H1 (cell line): ENCODE measurements at regions not wholly inside any gene's neighbourhood (a gene's known extent, or its start where the extent isn't known, plus 50 kb on each side); places are given as distances from the start of the nearest gene placed in this dataset.

Experiments used
- CTCF ChIA-PET: fragments of 300-600 bp; sonication (Branson Sonifier 250); formaldehyde crosslinking; loops from one replicate; lab custom pipeline; 2021; ENCODE audit not compliant: partially characterized antibody; lab: Charles Lee
- POLR2A ChIA-PET: fragments of 300-600 bp; sonication (Branson Sonifier 250); formaldehyde crosslinking; loops from one replicate; lab custom pipeline; 2021; ENCODE audit warnings: inconsistent platforms; ENCODE audit not compliant: partially characterized antibody; lab: Charles Lee
- DNase-seq, 2 experiments: peaks; one replicate each; pipeline versions ENCODE4 v3.0.0 to v3.0.0-alpha.2; 2010 to 2022; ENCODE audit warnings: low spot score in 2 of 2, low read depth in 1 of 2, mixed read lengths in 1 of 2
- FAIRE-seq: peaks from 2 replicates; lab custom pipeline; 2011; peaks lifted over from hg19 to GRCh38; lab: Jason Lieb, UNC
- H2AFZ ChIP-seq: 2 replicates; pipeline ENCODE4 v1.8.1; 2012; ENCODE audit warnings: low read length, inconsistent platforms
- H2AK5ac ChIP-seq: 2 replicates; pipeline ENCODE4 v1.6.1; 2013; ENCODE audit warnings: low read depth, low read length
- H2BK120ac ChIP-seq: replicated peaks from 2 replicates; pipeline ENCODE3; 2013; ENCODE audit warnings: low read depth, low read length, inconsistent platforms
- H2BK12ac ChIP-seq: 2 replicates; pipeline ENCODE4 v1.6.1; 2013; ENCODE audit warnings: low read depth, low read length
- H2BK15ac ChIP-seq: 2 replicates; pipeline ENCODE4 v1.6.1; 2013; ENCODE audit warnings: low read length
- H2BK20ac ChIP-seq: 2 replicates; pipeline ENCODE4 v1.6.1; 2013; ENCODE audit warnings: low read length
- H2BK5ac ChIP-seq: 2 replicates; pipeline ENCODE4 v1.6.1; 2013; ENCODE audit warnings: low read depth, low read length
- H3K14ac ChIP-seq: 2 replicates; pipeline ENCODE4 v1.6.1; 2013; ENCODE audit warnings: inconsistent platforms; ENCODE audit not compliant: insufficient read length
- H3K18ac ChIP-seq: 2 replicates; pipeline ENCODE4 v1.6.1; 2013; ENCODE audit warnings: low read length; ENCODE audit errors: extremely low read depth
- H3K23ac ChIP-seq: 2 replicates; pipeline ENCODE4 v1.6.1; 2013; ENCODE audit warnings: inconsistent platforms; ENCODE audit not compliant: insufficient read length
- H3K23me2 ChIP-seq: 2 replicates; pipeline ENCODE4 v1.6.1; 2013; ENCODE audit warnings: low read depth, low read length
- H3K27ac ChIP-seq: 2 replicates; pipeline ENCODE4 v1.6.1; 2011; ENCODE audit warnings: low read depth, low read length, inconsistent platforms
- H3K27me3 ChIP-seq, 4 experiments: replicated peaks in 1 of 4; 1 replicate in 1 of 4; 2 replicates in 3 of 4; pipeline versions ENCODE4 v1.6.1 to v1.8.1; 2011 to 2013; ENCODE audit warnings: low read length in 3 of 4, mild to moderate bottlenecking in 3 of 4, inconsistent platforms in 2 of 4, mixed read lengths in 2 of 4, moderate library complexity in 1 of 4; ENCODE audit not compliant: control insufficient read depth in 3 of 4, insufficient read depth in 3 of 4; ENCODE audit errors: extremely low read depth in 1 of 4
- H3K36me3 ChIP-seq, 4 experiments: 2 replicates each; pipeline versions ENCODE4 v1.6.1 to v1.8.1; 2011 to 2013; ENCODE audit warnings: mild to moderate bottlenecking in 4 of 4, low read length in 3 of 4, moderate library complexity in 2 of 4, control low read depth in 1 of 4, inconsistent platforms in 1 of 4; ENCODE audit not compliant: insufficient read depth in 4 of 4, control insufficient read depth in 2 of 4
- H3K4ac ChIP-seq: replicated peaks from 2 replicates; pipeline ENCODE3; 2013; ENCODE audit warnings: low read length, low read depth, mixed read lengths, inconsistent platforms; ENCODE audit not compliant: insufficient read length
- H3K4me1 ChIP-seq, 4 experiments: replicated peaks in 1 of 4; 1 replicate in 1 of 4; 2 replicates in 3 of 4; pipeline versions ENCODE4 v1.6.1 to v1.8.1; 2011 to 2013; ENCODE audit warnings: low read length in 3 of 4, inconsistent platforms in 2 of 4, mixed read lengths in 1 of 4; ENCODE audit not compliant: insufficient read depth in 4 of 4, control insufficient read depth in 3 of 4
- H3K4me2 ChIP-seq, 2 experiments: 2 replicates each; pipeline versions ENCODE4 v1.6.1 to v1.8.1; 2011 to 2013; ENCODE audit warnings: low read depth in 2 of 2, low read length in 2 of 2, control low read depth in 1 of 2, inconsistent platforms in 1 of 2, mild to moderate bottlenecking in 1 of 2; ENCODE audit not compliant: insufficient read depth in 1 of 2
- H3K4me3 ChIP-seq, 4 experiments: fragments of 200-600, 300-600 bp in 1 of 4; sonication (generic), shearing (Covaris generic), sonication (Bioruptor Twin) in 1 of 4; 2 replicates each; pipeline versions ENCODE4 v1.5.1 to v1.8.1; 2011 to 2016; ENCODE audit warnings: low read length in 4 of 4, low read depth in 3 of 4, control low read depth in 2 of 4, inconsistent platforms in 2 of 4, mild to moderate bottlenecking in 2 of 4, mixed read lengths in 1 of 4, moderate library complexity in 1 of 4; ENCODE audit not compliant: insufficient read depth in 2 of 4; ENCODE audit errors: extremely low read depth in 1 of 4
- H3K56ac ChIP-seq: replicated peaks from 2 replicates; pipeline ENCODE3; 2013; ENCODE audit warnings: low read depth, mild to moderate bottlenecking, mixed read lengths, low read length, inconsistent platforms; ENCODE audit not compliant: insufficient read length
- H3K79me1 ChIP-seq: 2 replicates; pipeline ENCODE4 v1.6.1; 2013; ENCODE audit warnings: low read depth, low read length, control low read depth
- H3K79me2 ChIP-seq, 2 experiments: 2 replicates each; pipeline versions ENCODE4 v1.6.1 to v1.8.1; 2012 to 2013; ENCODE audit warnings: low read length in 2 of 2, mild to moderate bottlenecking in 2 of 2, inconsistent platforms in 1 of 2; ENCODE audit not compliant: insufficient read depth in 2 of 2, control insufficient read depth in 1 of 2
- H3K9ac ChIP-seq, 4 experiments: replicated peaks in 1 of 4; 1 replicate in 1 of 4; 2 replicates in 3 of 4; pipeline versions ENCODE4 v1.6.1 to v1.8.1; 2011 to 2013; ENCODE audit warnings: low read depth in 3 of 4, low read length in 3 of 4, control low read depth in 2 of 4, mild to moderate bottlenecking in 2 of 4, moderate library complexity in 2 of 4, inconsistent platforms in 1 of 4; ENCODE audit errors: extremely low read depth in 1 of 4
- H3K9me3 ChIP-seq, 2 experiments: 2 replicates each; pipeline versions ENCODE4 v1.6.1 to v1.8.1; 2012 to 2013; ENCODE audit warnings: mild to moderate bottlenecking in 2 of 2, moderate library complexity in 2 of 2, control low read depth in 1 of 2, inconsistent platforms in 1 of 2, low read depth in 1 of 2, low read length in 1 of 2, mixed read lengths in 1 of 2; ENCODE audit not compliant: insufficient read depth in 2 of 2
- H4K20me1 ChIP-seq, 2 experiments: replicated peaks in 1 of 2; 2 replicates each; pipeline versions ENCODE3 to v1.8.1; 2011 to 2013; ENCODE audit warnings: inconsistent platforms in 2 of 2, low read length in 2 of 2, mild to moderate bottlenecking in 1 of 2; ENCODE audit not compliant: insufficient read depth in 2 of 2, control insufficient read depth in 1 of 2
- H4K5ac ChIP-seq: 2 replicates; pipeline ENCODE4 v1.6.1; 2013; ENCODE audit warnings: low read length, low read depth, mixed read lengths, inconsistent platforms; ENCODE audit not compliant: insufficient read length
- H4K8ac ChIP-seq: 2 replicates; pipeline ENCODE4 v1.8.0; 2013; ENCODE audit warnings: mild to moderate bottlenecking, moderate library complexity, low read length, inconsistent platforms; ENCODE audit not compliant: insufficient read depth; ENCODE audit errors: extremely low read depth
- H4K91ac ChIP-seq: replicated peaks from 2 replicates; pipeline ENCODE3; 2013; ENCODE audit warnings: low read length, mixed read lengths, inconsistent platforms; ENCODE audit not compliant: insufficient read length
- CEBPB ChIP-seq: IDR thresholded peaks from 2 replicates; pipeline ENCODE4 v1.6.1; 2012; ENCODE audit warnings: low read depth, low read length
- MAFK ChIP-seq: IDR thresholded peaks from 2 replicates; pipeline ENCODE4 v1.6.1; 2012; ENCODE audit warnings: low read depth, mild to moderate bottlenecking, improper control_type of control experiment, low read length
- TCF12 ChIP-seq: IDR thresholded peaks from 2 replicates; pipeline ENCODE4 v1.6.1; 2011; ENCODE audit warnings: low read depth, mild to moderate bottlenecking, low read length
- WGBS, 2 experiments: shearing (Covaris generic) in 1 of 2; methylation state at CpG; one replicate each; pipeline versions ENCODE4 v1.1.6 to v1.1.7; 2013 to 2015; ENCODE audit warnings: low lambda C conversion rate in 2 of 2, mixed read lengths in 2 of 2, inconsistent platforms in 1 of 2, low coverage in 1 of 2, missing lambda C conversion rate in 1 of 2; ENCODE audit not compliant: insufficient replicate concordance in 2 of 2, insufficient coverage in 1 of 2, insufficient read length in 1 of 2; ENCODE audit errors: extremely low coverage in 1 of 2, missing lambda C conversion rate in 1 of 2; 5-methylcytosine and 5-hydroxymethylcytosine counted together
- TF ChIP-seq, protein P1 (sequence below): IDR thresholded peaks from 2 replicates; pipeline ENCODE4 v1.6.1; 2012; ENCODE audit warnings: inconsistent platforms

DNA sequence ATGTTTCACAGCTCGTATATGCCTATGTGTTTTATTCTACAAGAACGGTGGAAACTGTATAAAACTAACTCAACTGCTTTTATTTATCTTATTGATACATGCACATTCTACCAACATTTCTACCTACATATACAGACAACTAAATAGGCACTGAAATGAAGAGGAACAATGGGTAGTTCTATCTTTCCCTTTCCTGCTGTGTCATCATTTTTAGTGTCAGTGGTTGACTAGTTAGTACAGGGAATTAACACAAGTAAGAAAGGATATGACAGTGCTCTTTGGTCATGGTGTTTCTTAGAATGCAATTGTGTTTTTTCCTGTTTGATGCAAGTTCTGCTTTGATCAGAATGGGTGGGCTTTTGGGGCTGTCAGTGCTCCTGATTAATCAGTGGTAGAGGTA, 293.8 kb upstream of the CTSO start:
- H3K23me2 ChIP-seq, result no peaks in the 10 kb centered on the region
- DNase-seq (no peak), FAIRE-seq (no peak)
- H2BK12ac ChIP-seq, result no peak overlapping the region
- H3K18ac ChIP-seq, result no peak overlapping the region
- POLR2A ChIA-PET, result no interaction called here
- H2BK15ac ChIP-seq, result no peak overlapping the region
- no peak overlapping the region for H4K5ac ChIP-seq
- TF ChIP-seq CEBPB, result no peak
- no peak for TF ChIP-seq TCF12
- TF ChIP-seq MAFK, result peak; percentile 73; the same call in 1 of the 2 replicates
- TF ChIP-seq, protein P1, sequence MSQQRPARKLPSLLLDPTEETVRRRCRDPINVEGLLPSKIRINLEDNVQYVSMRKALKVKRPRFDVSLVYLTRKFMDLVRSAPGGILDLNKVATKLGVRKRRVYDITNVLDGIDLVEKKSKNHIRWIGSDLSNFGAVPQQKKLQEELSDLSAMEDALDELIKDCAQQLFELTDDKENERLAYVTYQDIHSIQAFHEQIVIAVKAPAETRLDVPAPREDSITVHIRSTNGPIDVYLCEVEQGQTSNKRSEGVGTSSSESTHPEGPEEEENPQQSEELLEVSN, result no peak
- TF ChIP-seq, all 59 proteins: peak for 1
- Histone ChIP-seq H4K91ac (no peak overlapping the region), H2AFZ (no peak overlapping the region), H2BK20ac (no peak overlapping the region), H2BK120ac (no peak overlapping the region), H3K4ac (no peak overlapping the region), H3K36me3 (no peaks in the 10 kb centered on the region), H3K79me1 (no peaks in the 10 kb centered on the region), H2AK5ac (no peak overlapping the region), H3K56ac (no peak overlapping the region), H4K20me1 (no peaks in the 10 kb centered on the region), H3K9me3 (no peaks in the 10 kb centered on the region), H3K79me2 (no peaks in the 10 kb centered on the region), H3K9ac (no peak overlapping the region), H4K8ac (no peak overlapping the region), H2BK5ac (no peak overlapping the region), H3K4me2 (no peak overlapping the region), H3K4me3 (no peak overlapping the region), H3K27me3 (no peaks in the 10 kb centered on the region), H3K14ac (no peak overlapping the region), H3K4me1 (no peaks in the 10 kb centered on the region), H3K23ac (no peak overlapping the region), H3K27ac (no peak overlapping the region)
- CTCF ChIA-PET, result interaction anchor here (0.6 to 0.7 kb wide), 2 partner anchors 74 to 146 kb away, joined by 3 read pairs; no protein-coding TSS in a partner anchor
- WGBS, 2 experiments, result 47% methylated on average over 2 of the region's 2 CpGs; no CpG with 5 or more reads in 1 of the 2 experiments
